DMS53 (cell line): ENCODE measurements at regions not wholly inside any gene's neighbourhood (a gene's known extent, or its start where the extent isn't known, plus 50 kb on each side); places are given as distances from the start of the nearest gene placed in this dataset.

ENCODE experiments used
- DNase-seq: peaks from one replicate; lab custom pipeline; 2025; lab: John Stamatoyannopoulos, UW

- DNase-seq, result no peak
Observed at GRCh38 chr15:62708470-62708869, 334.1 kb upstream of the TPM1 start.

- no peak for DNase-seq
Observed at GRCh38 chr15:62709261-62709660, 333.3 kb upstream of the TPM1 start.

GRCh38 chr15:62711691-62712454 is 330.7 kb upstream of the TPM1 start:
- no peak for DNase-seq

DNA sequence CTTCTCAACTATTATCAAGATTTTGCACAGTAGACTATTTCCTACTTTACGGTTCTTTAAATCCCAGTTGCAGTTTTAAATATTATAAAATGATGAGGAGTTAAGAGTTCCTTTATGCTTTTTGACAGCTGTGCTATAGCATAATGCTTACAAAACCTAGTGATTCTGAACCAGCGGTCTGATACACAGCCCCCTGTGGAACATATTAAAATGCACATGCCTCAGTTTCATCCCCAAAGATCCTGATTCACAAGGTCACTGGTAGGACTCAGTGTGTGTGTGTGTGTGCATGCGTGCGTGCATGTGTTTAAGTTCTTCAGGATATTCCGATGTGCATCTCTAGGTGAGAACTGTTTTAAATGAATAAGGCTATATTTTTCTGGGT is 330.1 kb upstream of the TPM1 start:
- DNase-seq, result no peak

GRCh38 chr15:62715946-62716345 is 326.6 kb upstream of the TPM1 start:
- DNase-seq, result no peak

- DNase-seq, result no peak
Observed at GRCh38 chr15:62717496-62717895, 325.1 kb upstream of the TPM1 start.

DNA sequence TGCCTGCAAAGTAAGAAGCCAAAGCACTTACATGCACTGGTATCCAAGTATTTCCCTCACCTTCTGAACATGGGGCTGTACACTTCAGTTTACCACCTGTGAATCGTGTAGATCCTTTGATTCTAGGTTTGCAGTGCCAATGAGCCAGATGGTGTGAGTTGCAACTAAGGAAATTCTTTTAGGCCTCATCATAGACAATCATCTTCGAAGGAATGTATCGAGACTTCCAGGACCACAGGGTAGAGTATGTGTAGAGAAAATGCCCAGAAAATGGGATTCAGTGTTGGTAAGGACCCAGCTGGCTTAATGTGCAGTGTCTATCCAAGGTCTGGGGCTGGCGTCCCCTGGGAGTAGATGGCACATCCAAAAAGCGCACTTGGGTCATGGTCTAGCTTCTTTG is 323.2 kb upstream of the TPM1 start:
- DNase-seq, result no peak

DNA sequence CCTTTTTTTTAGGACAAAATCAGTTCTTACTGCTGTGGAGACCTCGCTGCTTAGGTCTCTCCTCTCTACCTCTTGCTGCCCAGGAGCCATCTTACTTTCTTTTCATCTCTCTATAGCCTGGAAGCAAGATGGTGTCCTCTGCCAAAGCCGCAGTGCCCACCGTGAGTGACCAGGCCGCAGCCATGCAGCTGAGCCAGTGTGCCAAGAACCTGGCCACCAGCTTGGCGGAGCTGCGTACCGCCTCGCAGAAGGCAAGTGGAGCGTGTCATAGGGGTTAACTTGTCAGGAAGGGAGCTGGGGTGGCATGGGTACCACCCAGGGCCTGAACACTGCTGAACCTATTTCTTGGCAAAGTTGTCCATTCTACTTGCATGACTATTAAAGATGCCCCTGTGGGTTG is 320.3 kb upstream of the TPM1 start:
- no peak for DNase-seq

GRCh38 chr15:62726461-62726860 is 316.1 kb upstream of the TPM1 start:
- no peak for DNase-seq

GRCh38 chr15:62727501-62727900 is 315.0 kb upstream of the TPM1 start:
- no peak for DNase-seq

DNA sequence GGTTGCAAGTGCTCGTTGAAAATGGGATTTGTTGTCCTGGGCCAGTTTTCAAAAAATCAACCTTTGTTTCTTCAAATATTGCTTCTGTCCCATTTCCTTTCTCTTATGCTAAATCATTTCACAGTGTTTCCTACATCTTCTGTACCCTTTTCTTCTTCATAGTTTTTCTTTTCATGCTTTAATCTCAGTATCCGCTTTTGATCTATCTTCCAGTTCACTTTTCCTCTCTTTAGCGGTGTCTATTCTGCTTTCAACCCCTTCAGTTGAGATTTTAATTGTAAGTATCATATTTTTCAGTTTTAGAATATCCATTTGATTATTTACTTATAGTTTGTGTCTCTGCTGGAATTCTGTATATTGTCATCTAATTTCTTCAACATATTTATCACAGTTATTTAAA is 311.7 kb upstream of the TPM1 start:
- DNase-seq, result no peak

DNA sequence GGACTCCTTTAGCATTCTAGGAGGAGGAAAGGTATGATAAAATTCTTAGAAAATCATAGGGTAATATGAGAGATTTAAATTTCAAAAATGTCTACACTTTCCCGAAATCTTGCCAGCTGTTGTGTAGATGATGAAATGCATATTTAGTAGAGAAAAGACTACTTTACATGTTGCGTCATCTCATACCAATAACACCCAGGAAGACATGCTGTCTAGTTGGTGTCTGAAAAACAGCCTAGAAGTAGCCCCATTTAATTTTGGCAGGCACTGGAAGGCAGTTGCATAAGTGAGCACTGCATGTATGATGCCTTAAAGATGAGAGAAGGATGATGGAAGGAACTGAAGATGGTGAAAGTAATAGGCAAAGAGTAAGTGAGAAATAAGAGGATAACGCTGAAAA is 310.5 kb upstream of the TPM1 start:
- DNase-seq, result no peak

DNA sequence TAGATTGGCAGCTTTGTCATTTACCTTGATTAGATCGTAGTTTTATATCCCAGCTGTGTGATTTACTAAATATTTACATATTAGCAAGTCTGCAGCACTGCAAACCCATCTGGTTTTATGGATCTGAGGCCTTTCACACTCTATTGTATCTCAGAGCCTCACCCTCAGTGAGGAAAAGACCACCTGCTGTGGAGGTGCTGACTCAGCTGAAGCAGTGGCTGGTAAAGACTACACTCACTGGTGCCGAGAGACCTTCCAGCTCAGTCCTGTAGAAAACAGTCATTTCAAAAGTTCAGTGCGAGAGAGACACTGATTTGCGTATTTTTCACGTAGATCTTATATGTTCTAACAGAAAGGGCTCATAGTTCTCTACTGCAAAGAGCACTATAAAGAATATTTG is 307.8 kb upstream of the TPM1 start:
- no peak for DNase-seq

DNA sequence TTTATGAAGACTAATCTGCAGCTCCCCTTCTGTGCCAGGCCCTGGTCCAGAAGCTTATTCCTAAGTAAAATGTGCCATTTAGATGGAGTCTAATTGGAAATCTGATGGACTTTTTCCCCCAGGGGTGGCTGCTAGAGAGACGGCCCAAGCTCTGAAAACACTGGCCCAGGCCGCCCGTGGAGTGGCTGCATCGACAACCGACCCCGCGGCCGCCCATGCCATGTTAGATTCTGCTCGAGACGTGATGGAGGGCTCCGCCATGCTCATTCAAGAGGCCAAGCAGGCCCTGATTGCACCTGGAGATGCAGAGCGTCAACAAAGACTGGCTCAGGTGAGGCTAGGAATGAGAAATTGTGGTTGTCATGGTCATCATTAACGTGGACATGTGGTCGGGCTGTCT is 305.8 kb upstream of the TPM1 start:
- no peak for DNase-seq

GRCh38 chr15:62737551-62737950 is 305.0 kb upstream of the TPM1 start:
- DNase-seq, result no peak

GRCh38 chr15:62739082-62739481 is 303.5 kb upstream of the TPM1 start:
- no peak for DNase-seq

- no peak for DNase-seq
Observed at GRCh38 chr15:62739507-62739906, 303.0 kb upstream of the TPM1 start.

- DNase-seq, result no peak
Observed at GRCh38 chr15:62740141-62741004, 302.2 kb upstream of the TPM1 start.

DNA sequence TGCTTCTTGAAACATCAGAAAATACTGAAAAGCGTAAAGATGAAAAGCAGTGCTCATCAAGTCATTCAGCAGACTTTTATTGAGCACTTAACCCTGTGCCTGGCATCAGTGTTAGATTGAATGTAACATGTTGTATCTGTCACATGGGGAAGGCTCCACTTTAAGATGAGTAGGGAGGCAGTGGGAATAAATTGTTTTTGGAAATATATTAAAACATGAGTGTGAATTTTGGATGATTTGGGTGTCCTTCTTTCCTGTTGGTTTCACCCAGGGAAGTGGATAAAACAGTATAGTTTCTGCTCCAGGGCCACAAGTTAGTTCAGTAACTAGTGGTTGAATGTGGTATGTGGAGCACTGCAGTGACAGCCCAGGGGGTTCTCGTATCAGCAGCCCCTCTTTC is 301.4 kb upstream of the TPM1 start:
- no peak for DNase-seq

DNA sequence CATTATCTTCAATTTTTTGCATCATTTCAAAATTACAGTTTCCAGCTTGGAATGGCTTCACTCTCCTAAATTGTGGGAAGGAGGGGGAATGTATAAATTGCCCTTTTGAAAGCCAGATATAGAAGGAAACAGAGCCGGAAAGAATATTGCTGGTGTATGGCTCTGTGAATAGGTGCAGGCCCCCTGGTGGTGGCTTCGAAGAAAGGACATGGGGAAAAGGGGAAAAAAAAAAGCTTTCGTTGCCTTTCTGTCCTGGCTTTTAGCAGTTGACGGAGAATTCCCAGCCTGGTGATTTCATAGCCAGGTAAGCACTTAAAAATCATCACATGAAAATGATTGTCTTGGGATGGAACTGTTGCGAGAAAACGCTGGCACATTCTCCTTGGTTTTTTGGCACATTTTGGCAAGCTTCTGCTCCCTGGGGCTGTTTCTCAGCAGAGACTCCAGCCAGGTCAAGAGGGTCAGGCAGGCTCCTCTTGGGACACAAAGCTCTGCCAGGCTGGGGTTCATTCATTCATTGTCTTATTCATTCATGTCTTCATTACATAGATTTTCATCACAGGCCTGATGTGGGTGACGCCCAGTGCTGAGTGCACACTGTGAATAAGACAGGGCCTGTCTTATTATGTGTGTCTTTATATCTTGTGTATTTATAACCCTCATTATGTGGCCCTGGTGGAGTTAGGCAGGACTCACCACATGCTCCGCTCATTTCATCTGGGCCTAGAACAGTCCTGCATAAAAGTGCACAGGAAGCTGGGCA is 300.0 kb upstream of the TPM1 start:
- peak; percentile 82 for DNase-seq

DNA sequence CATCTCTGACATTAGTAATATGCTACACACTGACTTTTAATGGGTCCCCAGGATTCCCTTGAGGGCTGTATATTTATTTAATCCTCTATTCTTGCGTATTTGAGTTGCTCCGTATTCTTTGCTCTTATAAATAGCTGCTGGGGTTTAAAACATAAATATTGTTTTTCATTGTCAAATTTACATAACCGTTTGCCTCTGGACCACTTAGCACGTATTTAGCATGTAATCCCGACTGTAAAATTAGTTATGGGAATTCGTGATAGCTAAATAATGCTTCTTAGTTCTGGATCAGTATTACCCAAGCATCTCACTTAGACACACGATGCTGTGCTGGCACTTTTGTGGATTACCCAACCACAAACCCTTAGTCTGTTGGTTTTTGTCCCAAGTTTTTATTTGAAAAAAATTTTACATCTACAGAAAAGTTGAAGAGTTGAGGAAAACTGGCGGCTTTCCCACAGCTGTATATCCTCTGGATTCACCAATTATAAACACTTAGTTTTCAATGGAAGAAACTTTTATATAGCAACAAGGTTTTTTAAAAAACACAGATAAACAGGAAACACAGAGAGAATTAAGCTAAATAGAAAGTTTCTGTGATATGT is 296.8 kb upstream of the TPM1 start:
- no peak for DNase-seq

GRCh38 chr15:62748196-62748595 is 294.4 kb upstream of the TPM1 start:
- DNase-seq, result no peak
